Neuronal stem cell (in vitro differentiated cells): ENCODE measurements at regions not wholly inside any gene's neighbourhood (a gene's known extent, or its start where the extent isn't known, plus 50 kb on each side); places are given as distances from the start of the nearest gene placed in this dataset.

ENCODE experiments used
- DNase-seq: peaks from one replicate; pipeline ENCODE4 v3.0.0-alpha.2; 2013; ENCODE audit warnings: low spot score
- H2AFZ ChIP-seq: one replicate; pipeline ENCODE4 v1.6.1; 2013; ENCODE audit warnings: mild to moderate bottlenecking, low read length, inconsistent platforms
- H2AK5ac ChIP-seq: 2 replicates; pipeline ENCODE4 v1.6.1; 2013; ENCODE audit warnings: low read depth, mild to moderate bottlenecking, inconsistent platforms, low read length, moderate library complexity, mixed read lengths
- H2BK120ac ChIP-seq: 2 replicates; pipeline ENCODE4 v1.6.1; 2013; ENCODE audit warnings: low read depth, mild to moderate bottlenecking, inconsistent platforms, low read length, moderate library complexity, mixed read lengths
- H2BK12ac ChIP-seq: one replicate; pipeline ENCODE4 v1.6.1; 2013; ENCODE audit warnings: low read length, inconsistent platforms
- H2BK15ac ChIP-seq: 2 replicates; pipeline ENCODE4 v1.6.1; 2013; ENCODE audit warnings: mild to moderate bottlenecking, low read length, inconsistent platforms, mixed read lengths
- H2BK5ac ChIP-seq: one replicate; pipeline ENCODE4 v1.6.1; 2013; ENCODE audit warnings: inconsistent platforms, mild to moderate bottlenecking, low read length, moderate library complexity
- H3K14ac ChIP-seq: one replicate; pipeline ENCODE4 v1.6.1; 2013; ENCODE audit warnings: low read length, inconsistent platforms
- H3K18ac ChIP-seq: 2 replicates; pipeline ENCODE4 v1.6.1; 2013; ENCODE audit warnings: low read length, inconsistent platforms
- H3K23ac ChIP-seq: 2 replicates; pipeline ENCODE4 v1.6.1; 2013; ENCODE audit warnings: low read depth, mild to moderate bottlenecking, mixed read lengths, low read length, inconsistent platforms; ENCODE audit not compliant: poor library complexity
- H3K27ac ChIP-seq: replicated peaks from 3 replicates; pipeline ENCODE4 v1.5.1; 2013; ENCODE audit warnings: low read length, inconsistent platforms
- H3K27me3 ChIP-seq, 3 experiments: 2 replicates each; pipeline ENCODE4 v1.6.1; 2013; ENCODE audit warnings: low read length in 3 of 3, mild to moderate bottlenecking in 2 of 3, inconsistent platforms in 1 of 3, low read depth in 1 of 3, mixed read lengths in 1 of 3, moderate library complexity in 1 of 3; ENCODE audit not compliant: control insufficient read depth in 3 of 3, insufficient read depth in 3 of 3
- H3K36me3 ChIP-seq, 2 donors: replicated peaks in 1 of 2; 2 replicates each; pipeline ENCODE4 v1.6.1; 2013; ENCODE audit warnings: low read length in 2 of 2; ENCODE audit not compliant: control insufficient read depth in 2 of 2, insufficient read depth in 2 of 2
- H3K4ac ChIP-seq: 2 replicates; pipeline ENCODE4 v1.6.1; 2013; ENCODE audit warnings: inconsistent platforms, mild to moderate bottlenecking, low read length, moderate library complexity
- H3K4me1 ChIP-seq, 2 donors: 1 replicate in 1 of 2; 2 replicates in 1 of 2; pipeline ENCODE4 v1.6.1; 2013; ENCODE audit warnings: low read length in 2 of 2, low read depth in 1 of 2; ENCODE audit not compliant: control insufficient read depth in 2 of 2, insufficient read depth in 1 of 2
- H3K4me2 ChIP-seq: one replicate; pipeline ENCODE4 v1.6.1; 2013; ENCODE audit warnings: mild to moderate bottlenecking, low read length, inconsistent platforms; ENCODE audit not compliant: insufficient read depth, poor library complexity, severe bottlenecking
- H3K4me3 ChIP-seq, 2 donors: 2 replicates each; pipeline ENCODE4 v1.5.1; 2013; ENCODE audit warnings: low read length in 2 of 2, mild to moderate bottlenecking in 2 of 2, inconsistent platforms in 1 of 2, moderate library complexity in 1 of 2
- H3K79me1 ChIP-seq: one replicate; pipeline ENCODE4 v1.6.1; 2013; ENCODE audit warnings: low read depth, mild to moderate bottlenecking, inconsistent platforms, low read length, moderate library complexity
- H3K9ac ChIP-seq: one replicate; pipeline ENCODE4 v1.6.1; 2013; ENCODE audit warnings: mild to moderate bottlenecking, low read depth, low read length, inconsistent platforms; ENCODE audit not compliant: poor library complexity
- H3K9me3 ChIP-seq, 2 donors: replicated peaks in 1 of 2; 2 replicates each; pipeline versions ENCODE3 to v1.6.1; 2013; ENCODE audit warnings: low read length in 2 of 2, mild to moderate bottlenecking in 2 of 2, inconsistent platforms in 1 of 2, low read depth in 1 of 2, mixed read lengths in 1 of 2, moderate library complexity in 1 of 2; ENCODE audit not compliant: control insufficient read depth in 2 of 2, insufficient read depth in 1 of 2
- H4K8ac ChIP-seq: one replicate; pipeline ENCODE4 v1.6.1; 2013; ENCODE audit warnings: low read depth, mild to moderate bottlenecking, inconsistent platforms, low read length, moderate library complexity
- H4K91ac ChIP-seq: one replicate; pipeline ENCODE4 v1.6.1; 2013; ENCODE audit warnings: low read length, low read depth, mild to moderate bottlenecking, inconsistent platforms; ENCODE audit not compliant: poor library complexity
- WGBS, 2 donors: extraction: QIAGEN DNeasy Blood & Tissue Kit; methylation state at CpG; one replicate each; pipeline ENCODE4 v1.1.7; 2013; ENCODE audit warnings: missing lambda C conversion rate in 2 of 2, mixed read lengths in 1 of 2; ENCODE audit not compliant: insufficient read length in 2 of 2, insufficient replicate concordance in 1 of 2; ENCODE audit errors: extremely low coverage in 2 of 2; 5-methylcytosine and 5-hydroxymethylcytosine counted together

DNA sequence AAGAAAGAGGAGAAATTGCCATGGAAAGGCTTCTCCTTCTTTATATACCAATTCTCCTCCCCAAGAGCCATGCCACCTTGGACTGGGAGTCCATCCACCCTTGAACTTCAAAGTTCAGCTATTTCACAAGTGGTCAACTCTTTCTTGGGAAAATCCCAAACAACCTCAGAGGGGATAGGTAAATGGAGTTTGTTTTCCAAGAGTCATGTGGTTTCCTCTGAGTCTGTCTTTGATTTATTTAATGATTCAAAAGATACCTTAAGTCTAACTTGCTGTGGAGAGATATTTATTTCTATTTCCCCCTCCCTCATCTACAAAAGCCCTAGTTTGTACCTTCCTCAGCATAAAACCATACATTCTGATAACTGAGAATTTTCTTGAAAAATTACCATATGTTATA lies 758.6 kb upstream of the IGFBP3 start:
- DNase-seq: no peak
- Histone ChIP-seq H2BK5ac (no peak overlapping the region), H3K27ac (no peak overlapping the region), H3K9ac (no peak overlapping the region), H3K36me3 (no peaks in the 10 kb centered on the region), H3K23ac (no peak overlapping the region), H2AFZ (no peak overlapping the region), H4K91ac (no peak overlapping the region), H2BK15ac (no peak overlapping the region), H3K79me1 (no peaks in the 10 kb centered on the region), H3K4me3 (no peak overlapping the region), H3K27me3 (no peaks in the 10 kb centered on the region), H3K4ac (no peak overlapping the region), H2BK120ac (no peak overlapping the region), H3K4me2 (no peak overlapping the region), H3K14ac (no peak overlapping the region), H3K18ac (no peak overlapping the region), H4K8ac (no peak overlapping the region), H2AK5ac (no peak overlapping the region), H2BK12ac (no peak overlapping the region), H3K9me3 (no peaks in the 10 kb centered on the region), H3K4me1 (no peaks in the 10 kb centered on the region)

DNA sequence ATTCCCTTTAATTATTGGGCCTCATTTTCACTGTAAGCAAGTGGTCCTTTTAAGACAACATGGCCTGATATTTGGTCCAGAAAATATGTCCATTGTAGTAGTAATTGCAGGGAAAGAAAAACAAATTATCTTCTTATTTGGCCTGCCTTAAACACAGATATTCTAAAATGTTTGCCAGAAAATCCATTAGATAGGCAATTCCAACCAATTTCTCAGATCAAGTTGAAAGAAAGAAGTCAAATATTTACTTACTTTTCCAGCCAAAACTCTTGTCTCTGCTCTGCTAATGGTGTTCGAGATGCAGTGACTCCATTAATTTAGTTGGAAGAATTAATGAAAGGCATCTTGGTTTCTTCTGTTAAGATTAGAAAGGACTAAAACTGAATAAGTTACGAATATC lies 757.3 kb upstream of the IGFBP3 start:
- Histone ChIP-seq H2AK5ac (no peak overlapping the region), H3K4me2 (no peak overlapping the region), H4K91ac (no peak overlapping the region), H3K14ac (no peak overlapping the region), H3K9ac (no peak overlapping the region), H3K36me3 (no peaks in the 10 kb centered on the region), H2BK12ac (no peak overlapping the region), H2BK5ac (no peak overlapping the region), H2BK120ac (no peak overlapping the region), H3K27ac (no peak overlapping the region), H3K4ac (no peak overlapping the region), H3K18ac (no peak overlapping the region), H2AFZ (no peak overlapping the region), H3K4me1 (no peaks in the 10 kb centered on the region), H3K23ac (no peak overlapping the region), H3K9me3 (no peaks in the 10 kb centered on the region), H3K79me1 (no peaks in the 10 kb centered on the region), H3K27me3 (no peaks in the 10 kb centered on the region), H2BK15ac (no peak overlapping the region), H3K4me3 (no peak overlapping the region), H4K8ac (no peak overlapping the region)
- DNase-seq: no peak
- no CpG with 5 or more reads among the region's 2 CpGs for WGBS, 2 donors

DNA sequence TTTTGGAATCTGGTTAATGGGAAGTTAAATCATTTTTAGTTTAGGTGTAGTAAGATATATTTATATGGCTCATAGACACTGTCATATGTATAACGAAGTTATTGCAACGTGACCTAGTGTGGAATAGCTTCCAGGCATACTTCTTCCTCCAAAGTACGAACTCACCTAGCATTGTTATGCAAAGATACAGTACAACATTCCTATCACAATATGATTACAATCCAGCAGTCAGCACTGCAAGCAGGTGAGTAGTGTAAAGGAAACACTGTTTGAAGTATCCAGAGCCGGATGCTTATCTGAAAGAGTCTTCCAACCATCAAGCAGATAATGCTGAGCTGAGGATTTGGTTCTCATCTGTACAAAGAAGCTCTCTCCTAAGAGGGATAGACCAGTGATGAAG lies 754.4 kb upstream of the IGFBP3 start:
- peaks cover 0 to 3% of the 10 kb centered on the region in 2 donors for H3K4me1 ChIP-seq
- WGBS, 2 donors: no CpG with 5 or more reads among the region's 4 CpGs
- H3K9ac ChIP-seq: no peak overlapping the region
- H3K4ac ChIP-seq: no peak overlapping the region
- H3K4me2 ChIP-seq: no peak overlapping the region
- no peak overlapping the region for H3K4me3 ChIP-seq
- H3K27me3 ChIP-seq: no peaks in the 10 kb centered on the region
- H2AK5ac ChIP-seq: no peak overlapping the region
- H4K8ac ChIP-seq: no peak overlapping the region
- H3K14ac ChIP-seq: no peak overlapping the region
- no peak overlapping the region for H2BK5ac ChIP-seq
- no peak overlapping the region for H3K18ac ChIP-seq
- H3K36me3 ChIP-seq: peaks cover 0 to under 1% of the 10 kb centered on the region in 2 donors
- no peak overlapping the region for H3K27ac ChIP-seq
- H2AFZ ChIP-seq: no peak overlapping the region
- no peak overlapping the region for H2BK12ac ChIP-seq
- no peak overlapping the region for H2BK120ac ChIP-seq
- H3K79me1 ChIP-seq: no peaks in the 10 kb centered on the region
- no peak overlapping the region for H2BK15ac ChIP-seq
- no peak overlapping the region for H3K23ac ChIP-seq
- no peak overlapping the region for H4K91ac ChIP-seq
- H3K9me3 ChIP-seq: no peaks in the 10 kb centered on the region
- DNase-seq: no peak

DNA sequence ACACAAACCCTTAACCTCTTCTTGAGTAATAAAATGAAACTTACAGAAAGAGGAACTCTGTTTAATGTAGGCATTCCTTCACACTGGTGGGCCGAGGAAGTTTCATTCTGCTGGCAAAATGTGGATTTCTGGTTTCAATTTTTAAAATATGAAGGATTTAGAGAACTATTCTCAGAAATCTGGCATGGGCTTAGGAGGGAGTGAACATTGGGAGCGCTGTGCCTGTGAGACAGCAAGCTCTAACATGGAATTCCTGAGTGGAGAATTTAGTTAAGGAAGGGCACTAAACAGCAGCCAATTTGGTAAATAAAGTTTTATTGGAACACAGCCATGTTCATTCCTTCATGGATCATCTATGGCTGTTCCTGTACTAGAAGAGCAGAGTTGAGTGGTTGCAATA lies 751.8 kb upstream of the IGFBP3 start:
- H3K4me1 ChIP-seq: peaks cover 0 to 3% of the 10 kb centered on the region in 2 donors
- H3K9ac ChIP-seq: no peak overlapping the region

More for the DNA sequence above, 751.8 kb upstream of the IGFBP3 start:
- no CpG with 5 or more reads among the region's 2 CpGs for WGBS, 2 donors
- Histone ChIP-seq H4K91ac (no peak overlapping the region), H4K8ac (no peak overlapping the region), H3K23ac (no peak overlapping the region), H3K36me3 (peaks cover 0 to 1% of the 10 kb centered on the region in 2 donors), H3K4me2 (no peak overlapping the region), H2AK5ac (no peak overlapping the region), H2BK120ac (no peak overlapping the region), H2BK15ac (no peak overlapping the region), H3K27me3 (no peaks in the 10 kb centered on the region), H2AFZ (no peak overlapping the region), H3K4me3 (no peak overlapping the region), H3K18ac (no peak overlapping the region), H3K9me3 (no peaks in the 10 kb centered on the region), H3K79me1 (no peaks in the 10 kb centered on the region), H3K4ac (no peak overlapping the region), H3K27ac (no peak overlapping the region), H2BK12ac (no peak overlapping the region), H3K14ac (no peak overlapping the region), H2BK5ac (no peak overlapping the region)
- DNase-seq: no peak
